ENCODE measurements at regions not wholly inside any gene's neighbourhood (a gene's known extent, or its start where the extent isn't known, plus 50 kb on each side); places are given as distances from the start of the nearest gene placed in this dataset.
A peak's percentile ranks its signal among the peaks of the same experiment; 100 is the strongest.

- no peak for ATAC-seq
- TF ChIP-seq CSDC2 (CRISPR knock-in tag; IDR thresholded peaks at IDR 0.05): no peak
- TF ChIP-seq RARB (CRISPR knock-in tag; IDR thresholded peaks at IDR 0.05): no peak
- TF ChIP-seq TCF4 (CRISPR knock-in tag; IDR thresholded peaks at IDR 0.05; ENCODE audit: borderline replicate concordance): no peak
Measured at GRCh38 chr2:6401301-6401700, 464.4 kb downstream of the CMPK2 start.

- no peak for TF ChIP-seq ESRRG (CRISPR knock-in tag; IDR thresholded peaks at IDR 0.05)
- ATAC-seq: no peak
Measured at GRCh38 chr2:6408057-6408456, 457.6 kb downstream of the CMPK2 start.

GRCh38 chr2:6410313-6410712 lies 455.4 kb downstream of the CMPK2 start:
- TF ChIP-seq ZNF70 (CRISPR knock-in tag; IDR thresholded peaks at IDR 0.05) (peak; percentile 84), TSHZ2 (CRISPR knock-in tag; IDR thresholded peaks at IDR 0.05) (no peak)
- ATAC-seq: no peak

GRCh38 chr2:6412533-6413091 lies 453.1 kb downstream of the CMPK2 start:
- TF ChIP-seq ESRRG (CRISPR knock-in tag; IDR thresholded peaks at IDR 0.05) (no peak), ZNF8 (CRISPR knock-in tag; IDR thresholded peaks at IDR 0.05) (no peak), TSHZ2 (CRISPR knock-in tag; IDR thresholded peaks at IDR 0.05) (no peak), CREB5 (CRISPR knock-in tag; IDR thresholded peaks at IDR 0.05; ENCODE audit: low read depth) (no peak), PATZ1 (CRISPR knock-in tag; IDR thresholded peaks at IDR 0.05; ENCODE audit: borderline replicate concordance) (no peak), ISL1 (CRISPR knock-in tag; IDR thresholded peaks at IDR 0.05) (no peak), ZNF565 (CRISPR knock-in tag; conservative IDR thresholded peaks at IDR 0.05; ENCODE audit: low read depth) (no peak), CSRNP3 (CRISPR knock-in tag; IDR thresholded peaks at IDR 0.05) (no peak), GLIS3 (CRISPR knock-in tag; IDR thresholded peaks at IDR 0.05) (no peak), OSR1 (CRISPR knock-in tag; IDR thresholded peaks at IDR 0.05) (no peak), CSDC2 (CRISPR knock-in tag; IDR thresholded peaks at IDR 0.05) (no peak), PPARA (CRISPR knock-in tag; IDR thresholded peaks at IDR 0.05; ENCODE audit: borderline replicate concordance) (no peak), ZC3H10 (CRISPR knock-in tag; IDR thresholded peaks at IDR 0.05) (no peak)
- ATAC-seq: no peak

- TF ChIP-seq RARB (CRISPR knock-in tag; IDR thresholded peaks at IDR 0.05): no peak
- no peak for TF ChIP-seq PPARA (CRISPR knock-in tag; IDR thresholded peaks at IDR 0.05; ENCODE audit: borderline replicate concordance)
- TF ChIP-seq CSDC2 (CRISPR knock-in tag; IDR thresholded peaks at IDR 0.05): no peak
- TF ChIP-seq SNAI2 (CRISPR knock-in tag; IDR thresholded peaks at IDR 0.05): no peak
- TF ChIP-seq ZFP3 (CRISPR knock-in tag; IDR thresholded peaks at IDR 0.05): no peak
- TF ChIP-seq TCF4 (CRISPR knock-in tag; IDR thresholded peaks at IDR 0.05; ENCODE audit: borderline replicate concordance): no peak
- TF ChIP-seq ZC3H10 (CRISPR knock-in tag; IDR thresholded peaks at IDR 0.05): no peak
- ATAC-seq: no peak
Measured at GRCh38 chr2:6417050-6417449, 448.7 kb downstream of the CMPK2 start.

Data from SK-N-SH treated with all-trans-retinoic acid at 6 μM for 48 hours (cell line).